Activated effector memory CD4-positive, alpha-beta T cell treated with anti-CD3 and anti-CD28 coated beads, Interleukin-2, amount 50 U/mL, for 16 hours (primary cell): ENCODE measurements at regions not wholly inside any gene's neighbourhood (a gene's known extent, or its start where the extent isn't known, plus 50 kb on each side); places are given as distances from the start of the nearest gene placed in this dataset.

Experiments used
- DNase-seq: peaks from one replicate; pipeline ENCODE4 v3.0.0-alpha.2; 2020

- no peak for DNase-seq
These were observed 579.6 kb upstream of the SALL3 start for GRCh38 chr18:78399992-78400503.

- no peak for DNase-seq
These were observed 577.2 kb upstream of the SALL3 start for GRCh38 chr18:78402440-78402839.

- DNase-seq = no peak
These were observed 576.7 kb upstream of the SALL3 start for GRCh38 chr18:78402966-78403365.

- DNase-seq = no peak
These were observed 576.2 kb upstream of the SALL3 start for GRCh38 chr18:78403371-78403770.

- no peak for DNase-seq
These were observed 573.9 kb upstream of the SALL3 start for GRCh38 chr18:78405763-78406162.

GRCh38 chr18:78406743-78407465 is 572.7 kb upstream of the SALL3 start:
- DNase-seq = no peak

- DNase-seq = no peak
These were observed 572.2 kb upstream of the SALL3 start for GRCh38 chr18:78407466-78407844.

GRCh38 chr18:78408623-78409022 is 571.0 kb upstream of the SALL3 start:
- DNase-seq = no peak

GRCh38 chr18:78410094-78410786 is 569.4 kb upstream of the SALL3 start:
- DNase-seq = no peak

GRCh38 chr18:78411539-78411938 is 568.1 kb upstream of the SALL3 start:
- DNase-seq = no peak

- no peak for DNase-seq
These were observed 565.3 kb upstream of the SALL3 start for GRCh38 chr18:78414302-78414701.

- DNase-seq = no peak
These were observed 562.8 kb upstream of the SALL3 start for GRCh38 chr18:78416853-78417252.

- no peak for DNase-seq
These were observed 561.2 kb upstream of the SALL3 start for GRCh38 chr18:78418379-78418778.

GRCh38 chr18:78419171-78419570 is 560.4 kb upstream of the SALL3 start:
- no peak for DNase-seq

- no peak for DNase-seq
These were observed 559.5 kb upstream of the SALL3 start for GRCh38 chr18:78420116-78420515.

- DNase-seq = no peak
These were observed 558.2 kb upstream of the SALL3 start for GRCh38 chr18:78421392-78421791.

GRCh38 chr18:78422336-78422735 is 557.3 kb upstream of the SALL3 start:
- DNase-seq = no peak

GRCh38 chr18:78423811-78424210 is 555.8 kb upstream of the SALL3 start:
- no peak for DNase-seq

GRCh38 chr18:78424403-78425018 is 555.1 kb upstream of the SALL3 start:
- no peak for DNase-seq

- DNase-seq = no peak
These were observed 554.6 kb upstream of the SALL3 start for GRCh38 chr18:78425019-78425412.

GRCh38 chr18:78427081-78427480 is 552.5 kb upstream of the SALL3 start:
- DNase-seq = no peak

GRCh38 chr18:78429127-78430108 is 550.2 kb upstream of the SALL3 start:
- no peak for DNase-seq
